ENCODE measurements at regions not wholly inside any gene's neighbourhood (a gene's known extent, or its start where the extent isn't known, plus 50 kb on each side); places are given as distances from the start of the nearest gene placed in this dataset.

DNA sequence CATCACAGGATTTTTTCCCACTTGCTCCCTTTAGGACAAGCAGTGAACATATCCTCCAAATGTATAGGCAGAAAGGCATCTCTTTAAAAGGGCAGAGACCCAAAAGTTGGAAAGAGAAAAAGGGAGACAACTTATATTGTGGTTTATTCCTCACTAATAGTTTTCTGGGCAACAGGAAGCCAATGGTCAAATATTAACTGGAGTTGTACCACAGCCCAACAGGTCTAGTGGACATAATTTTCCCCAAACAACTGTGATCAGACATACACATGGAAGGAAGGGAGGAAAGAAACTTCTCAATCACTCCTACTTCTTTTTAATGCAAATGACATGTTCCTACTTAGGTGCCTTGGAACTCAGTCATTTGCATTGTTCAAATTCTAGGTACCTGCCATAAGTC lies 78.4 kb downstream of the SOX9 start:
- TF ChIP-seq, protein P1, sequence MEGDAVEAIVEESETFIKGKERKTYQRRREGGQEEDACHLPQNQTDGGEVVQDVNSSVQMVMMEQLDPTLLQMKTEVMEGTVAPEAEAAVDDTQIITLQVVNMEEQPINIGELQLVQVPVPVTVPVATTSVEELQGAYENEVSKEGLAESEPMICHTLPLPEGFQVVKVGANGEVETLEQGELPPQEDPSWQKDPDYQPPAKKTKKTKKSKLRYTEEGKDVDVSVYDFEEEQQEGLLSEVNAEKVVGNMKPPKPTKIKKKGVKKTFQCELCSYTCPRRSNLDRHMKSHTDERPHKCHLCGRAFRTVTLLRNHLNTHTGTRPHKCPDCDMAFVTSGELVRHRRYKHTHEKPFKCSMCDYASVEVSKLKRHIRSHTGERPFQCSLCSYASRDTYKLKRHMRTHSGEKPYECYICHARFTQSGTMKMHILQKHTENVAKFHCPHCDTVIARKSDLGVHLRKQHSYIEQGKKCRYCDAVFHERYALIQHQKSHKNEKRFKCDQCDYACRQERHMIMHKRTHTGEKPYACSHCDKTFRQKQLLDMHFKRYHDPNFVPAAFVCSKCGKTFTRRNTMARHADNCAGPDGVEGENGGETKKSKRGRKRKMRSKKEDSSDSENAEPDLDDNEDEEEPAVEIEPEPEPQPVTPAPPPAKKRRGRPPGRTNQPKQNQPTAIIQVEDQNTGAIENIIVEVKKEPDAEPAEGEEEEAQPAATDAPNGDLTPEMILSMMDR (IDR thresholded peaks at IDR 0.05; ENCODE audit: unreplicated experiment): no peak
- BruUV-seq (replicated peaks): no TSS peak
- Mint-ChIP-seq H3K36me3 (ENCODE audit: insufficient read depth, unreplicated experiment) (no peaks in the 10 kb centered on the region), H3K27me3 (ENCODE audit: insufficient read depth, unreplicated experiment) (no peaks in the 10 kb centered on the region), H3K9me3 (ENCODE audit: unreplicated experiment) (peaks cover 16% of the 10 kb centered on the region), H3K27ac (ENCODE audit: low read depth, unreplicated experiment) (no peak overlapping the region), H3K4me1 (ENCODE audit: insufficient read depth, unreplicated experiment) (no peaks in the 10 kb centered on the region), H3K4me3 (ENCODE audit: unreplicated experiment) (no peak overlapping the region)
- DNase-seq (ENCODE audit: unreplicated experiment): no peak
- ChIA-PET CTCF (no interaction called here), POLR2A (no interaction called here)
- intact Hi-C loops (cut with micrococcal nuclease): no loop called here

DNA sequence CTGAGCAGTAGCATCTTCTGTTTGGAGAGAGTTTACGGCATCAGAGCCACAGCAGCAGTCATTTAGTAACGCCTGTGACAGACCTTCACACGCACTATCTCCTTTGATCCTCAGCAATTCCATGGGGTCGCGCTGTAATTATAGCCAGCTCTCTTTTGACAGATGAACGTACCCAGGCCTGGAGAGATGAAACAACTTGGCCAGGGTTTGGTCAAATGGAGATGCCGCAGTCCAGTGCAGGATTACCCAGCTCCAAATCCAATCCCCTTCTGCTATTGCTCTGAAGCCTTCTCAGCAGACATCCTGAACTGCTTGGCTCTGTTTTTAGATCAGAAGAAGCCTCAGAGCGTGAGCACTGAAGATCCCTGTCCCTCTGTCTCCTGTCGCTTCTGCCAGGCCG lies 83.9 kb downstream of the SOX9 start:
- intact Hi-C loops (cut with micrococcal nuclease): no loop called here
- BruUV-seq (replicated peaks): no TSS peak
- ChIA-PET POLR2A (no interaction called here), CTCF (interaction anchor here (0.8 kb wide), 1 partner anchor 73 kb away, joined by 3 read pairs; no protein-coding TSS in a partner anchor)
- Mint-ChIP-seq H3K36me3 (ENCODE audit: insufficient read depth, unreplicated experiment) (no peaks in the 10 kb centered on the region), H3K4me1 (ENCODE audit: insufficient read depth, unreplicated experiment) (no peaks in the 10 kb centered on the region), H3K9me3 (ENCODE audit: unreplicated experiment) (no peaks in the 10 kb centered on the region), H3K4me3 (ENCODE audit: unreplicated experiment) (no peak overlapping the region), H3K27me3 (ENCODE audit: insufficient read depth, unreplicated experiment) (peaks cover 40% of the 10 kb centered on the region), H3K27ac (ENCODE audit: low read depth, unreplicated experiment) (no peak overlapping the region)
- TF ChIP-seq, protein P1 (IDR thresholded peaks at IDR 0.05; ENCODE audit: unreplicated experiment): no peak
- DNase-seq (ENCODE audit: unreplicated experiment): no peak

DNA sequence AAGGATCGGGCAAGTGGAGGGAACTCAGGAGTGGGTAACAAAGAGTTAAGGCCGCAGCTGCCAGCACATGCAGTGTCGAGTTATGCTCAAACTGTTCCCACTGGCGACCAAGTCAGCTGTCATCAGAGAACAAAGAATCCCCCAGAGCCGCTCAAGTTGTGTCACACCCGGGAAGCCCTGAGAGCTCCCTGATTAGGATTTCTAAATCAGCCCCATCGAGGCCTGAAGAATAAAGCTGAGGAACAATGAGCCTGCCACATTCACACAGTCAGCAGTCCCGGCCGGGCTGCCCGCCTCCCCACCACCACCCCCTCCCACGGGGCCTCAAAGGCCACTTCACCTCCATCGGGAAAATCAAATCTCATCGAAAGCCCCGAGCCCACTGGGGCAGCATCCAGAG lies 84.5 kb downstream of the SOX9 start:
- Mint-ChIP-seq H3K9me3 (ENCODE audit: unreplicated experiment) (no peaks in the 10 kb centered on the region), H3K27me3 (ENCODE audit: insufficient read depth, unreplicated experiment) (peaks cover 43% of the 10 kb centered on the region), H3K4me3 (ENCODE audit: unreplicated experiment) (no peak overlapping the region), H3K36me3 (ENCODE audit: insufficient read depth, unreplicated experiment) (no peaks in the 10 kb centered on the region), H3K27ac (ENCODE audit: low read depth, unreplicated experiment) (no peak overlapping the region), H3K4me1 (ENCODE audit: insufficient read depth, unreplicated experiment) (no peaks in the 10 kb centered on the region)
- ChIA-PET CTCF (interaction anchor here (0.8 kb wide), 1 partner anchor 72 kb away, joined by 3 read pairs; no protein-coding TSS in a partner anchor), POLR2A (no interaction called here)
- BruUV-seq (replicated peaks): no TSS peak
- TF ChIP-seq, protein P1 (IDR thresholded peaks at IDR 0.05; ENCODE audit: unreplicated experiment): no peak
- DNase-seq (ENCODE audit: unreplicated experiment): no peak
- intact Hi-C loops (cut with micrococcal nuclease): no loop called here

DNA sequence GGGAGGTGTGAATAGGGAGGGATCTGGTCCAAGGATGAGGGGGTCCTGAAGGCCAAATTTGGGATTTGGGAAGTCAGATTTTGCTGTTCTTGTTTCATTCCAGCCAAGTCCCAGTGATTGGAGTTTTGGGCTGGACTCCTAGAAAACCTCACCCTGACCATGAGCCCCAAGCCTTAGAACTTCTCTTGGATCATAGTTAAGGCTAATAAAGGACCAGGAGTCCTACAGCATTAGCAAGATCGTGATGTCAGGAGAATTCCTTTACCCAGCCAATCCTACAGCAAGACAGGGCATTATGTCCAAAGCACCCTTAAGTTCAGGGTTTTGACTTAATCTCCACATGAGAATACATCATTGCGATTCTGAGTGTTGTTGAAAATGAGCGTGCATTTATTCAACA lies 85.0 kb downstream of the SOX9 start:
- no peak overlapping the region for H3K27ac Mint-ChIP-seq (ENCODE audit: low read depth, unreplicated experiment)
- no peaks in the 10 kb centered on the region for H3K9me3 Mint-ChIP-seq (ENCODE audit: unreplicated experiment)
- no peak overlapping the region for H3K4me3 Mint-ChIP-seq (ENCODE audit: unreplicated experiment)
- H3K4me1 Mint-ChIP-seq (ENCODE audit: insufficient read depth, unreplicated experiment): no peaks in the 10 kb centered on the region
- no TSS peak for BruUV-seq (replicated peaks)
- POLR2A ChIA-PET: no interaction called here
- H3K36me3 Mint-ChIP-seq (ENCODE audit: insufficient read depth, unreplicated experiment): no peaks in the 10 kb centered on the region
- TF ChIP-seq, protein P1 (IDR thresholded peaks at IDR 0.05; ENCODE audit: unreplicated experiment): no peak
- intact Hi-C loops (cut with micrococcal nuclease): no loop called here
- no peak for DNase-seq (ENCODE audit: unreplicated experiment)
- CTCF ChIA-PET: no interaction called here
- H3K27me3 Mint-ChIP-seq (ENCODE audit: insufficient read depth, unreplicated experiment): peaks cover 43% of the 10 kb centered on the region
